OCI-LY3 (cell line): ENCODE measurements at regions not wholly inside any gene's neighbourhood (a gene's known extent, or its start where the extent isn't known, plus 50 kb on each side); places are given as distances from the start of the nearest gene placed in this dataset.

ENCODE experiments used
- H2AFZ ChIP-seq: fragments of 200-600, 300-600 bp; shearing (Covaris generic); 2 replicates; pipeline ENCODE4 v1.6.0; 2014; ENCODE audit warnings: antibody characterized with exemption, low read depth, low read length
- H3K27ac ChIP-seq: fragments of 200-600, 300-600 bp; sonication (generic); 2 replicates; pipeline ENCODE4 v1.5.1; 2014; ENCODE audit warnings: mild to moderate bottlenecking, low read length, moderate library complexity, mixed read lengths
- H3K27me3 ChIP-seq: fragments of 200-600, 300-600 bp; sonication (generic); 2 replicates; pipeline ENCODE4 v1.6.1; 2014; ENCODE audit warnings: low read depth, low read length, mixed read lengths
- H3K36me3 ChIP-seq: fragments of 200-600, 300-600 bp; sonication (generic); replicated peaks from 2 replicates; pipeline ENCODE3; 2014; ENCODE audit warnings: low read depth, low read length, mixed read lengths
- H3K4me1 ChIP-seq: fragments of 300-600, 200-600 bp; sonication (generic); 2 replicates; pipeline ENCODE4 v1.6.1; 2014; ENCODE audit warnings: low read length, mixed read lengths
- H3K4me2 ChIP-seq: fragments of 200-600, 300-600 bp; sonication (generic); 2 replicates; pipeline ENCODE4 v1.6.1; 2014; ENCODE audit warnings: low read length, mixed read lengths
- H3K4me3 ChIP-seq: fragments of 300-600, 200-600 bp; sonication (generic); 2 replicates; pipeline ENCODE4 v1.5.1; 2014; ENCODE audit warnings: antibody characterized with exemption, mild to moderate bottlenecking, low read length, moderate library complexity
- H3K79me2 ChIP-seq: fragments of 300-600, 200-600 bp; shearing (Covaris generic); 2 replicates; pipeline ENCODE4 v1.6.1; 2014; ENCODE audit warnings: mild to moderate bottlenecking, low read length, mixed read lengths
- H3K9ac ChIP-seq: fragments of 300-600, 200-600 bp; shearing (Covaris generic); 2 replicates; pipeline ENCODE4 v1.6.0; 2014; ENCODE audit warnings: mild to moderate bottlenecking, low read length, moderate library complexity
- H3K9me3 ChIP-seq: fragments of 200-600, 300-600 bp; shearing (Covaris generic); 2 replicates; pipeline ENCODE4 v1.6.1; 2014; ENCODE audit warnings: low read length, mixed read lengths; ENCODE audit not compliant: insufficient read depth
- H4K20me1 ChIP-seq: fragments of 200-600, 300-600 bp; sonication (generic); 2 replicates; pipeline ENCODE4 v1.6.1; 2016; ENCODE audit warnings: low read length, mixed read lengths; ENCODE audit not compliant: insufficient read depth
- CTCF ChIP-seq: fragments of 200-600, 300-600 bp; sonication (generic); IDR thresholded peaks from 2 replicates; pipeline ENCODE4 v1.5.1; 2014; ENCODE audit warnings: antibody characterized with exemption, low read length, low read depth
- EZH2phosphoT487 ChIP-seq: fragments of 200-600 bp; shearing (Covaris generic); IDR thresholded peaks from 2 replicates; pipeline ENCODE4 v1.6.1; 2018; ENCODE audit warnings: antibody characterized with exemption, mixed run types, low read depth

DNA sequence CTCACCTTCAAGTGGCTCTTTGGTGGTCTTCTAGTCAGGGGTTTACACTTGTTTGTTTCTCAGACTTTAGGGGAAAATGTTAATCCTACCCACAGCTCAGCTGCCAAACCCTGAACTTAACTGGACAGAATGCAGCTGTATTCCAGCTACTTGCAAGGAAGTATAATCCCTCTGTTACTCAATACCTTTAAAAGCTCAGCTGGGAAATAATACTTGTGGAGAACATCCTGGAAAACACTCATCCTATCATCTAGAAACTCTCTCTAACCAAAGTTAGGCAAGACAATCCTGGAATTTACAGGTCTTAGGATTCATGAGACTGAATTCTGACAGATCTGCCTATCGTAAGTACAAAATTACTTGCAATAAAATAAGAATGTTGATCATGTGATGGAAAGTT is 404.1 kb downstream of the ADAMTS20 start:
- no peaks in the 10 kb centered on the region for H3K36me3 ChIP-seq
- no peaks in the 10 kb centered on the region for H4K20me1 ChIP-seq
- no peak overlapping the region for H3K4me2 ChIP-seq
- TF ChIP-seq EZH2phosphoT487 (no peak), CTCF (no peak)
- H3K4me3 ChIP-seq, result no peak overlapping the region
- no peaks in the 10 kb centered on the region for H3K9me3 ChIP-seq
- no peaks in the 10 kb centered on the region for H3K27me3 ChIP-seq
- no peaks in the 10 kb centered on the region for H3K4me1 ChIP-seq
- H2AFZ ChIP-seq, result no peak overlapping the region
- H3K27ac ChIP-seq, result no peak overlapping the region
- no peaks in the 10 kb centered on the region for H3K79me2 ChIP-seq
- no peak overlapping the region for H3K9ac ChIP-seq

DNA sequence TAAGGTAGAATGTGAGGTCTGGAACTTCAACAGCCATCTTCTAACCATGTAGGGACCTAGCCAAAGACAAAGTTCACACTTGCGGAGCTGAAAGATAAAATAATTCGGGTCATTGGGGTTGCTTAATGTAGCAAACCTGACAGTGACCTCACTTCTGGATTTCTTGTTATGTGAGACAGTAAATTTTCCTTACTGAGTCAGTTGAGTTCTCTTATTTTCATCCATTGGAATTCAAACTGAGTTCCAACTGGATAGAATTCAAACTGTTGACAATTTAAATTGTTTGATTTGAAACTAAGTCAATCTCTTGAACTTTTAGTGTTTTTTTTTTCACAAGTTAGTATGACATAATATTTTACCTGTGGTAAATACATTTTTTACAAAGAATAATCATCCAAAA is 406.5 kb downstream of the ADAMTS20 start:
- no peak overlapping the region for H3K27ac ChIP-seq
- no peaks in the 10 kb centered on the region for H3K9me3 ChIP-seq
- no peak overlapping the region for H3K9ac ChIP-seq
- H4K20me1 ChIP-seq, result no peaks in the 10 kb centered on the region
- H3K4me2 ChIP-seq, result no peak overlapping the region
- H3K36me3 ChIP-seq, result no peaks in the 10 kb centered on the region
- no peaks in the 10 kb centered on the region for H3K27me3 ChIP-seq
- H3K4me1 ChIP-seq, result no peaks in the 10 kb centered on the region
- H2AFZ ChIP-seq, result no peak overlapping the region
- TF ChIP-seq CTCF (no peak), EZH2phosphoT487 (no peak)
- H3K4me3 ChIP-seq, result no peak overlapping the region
- H3K79me2 ChIP-seq, result no peaks in the 10 kb centered on the region

DNA sequence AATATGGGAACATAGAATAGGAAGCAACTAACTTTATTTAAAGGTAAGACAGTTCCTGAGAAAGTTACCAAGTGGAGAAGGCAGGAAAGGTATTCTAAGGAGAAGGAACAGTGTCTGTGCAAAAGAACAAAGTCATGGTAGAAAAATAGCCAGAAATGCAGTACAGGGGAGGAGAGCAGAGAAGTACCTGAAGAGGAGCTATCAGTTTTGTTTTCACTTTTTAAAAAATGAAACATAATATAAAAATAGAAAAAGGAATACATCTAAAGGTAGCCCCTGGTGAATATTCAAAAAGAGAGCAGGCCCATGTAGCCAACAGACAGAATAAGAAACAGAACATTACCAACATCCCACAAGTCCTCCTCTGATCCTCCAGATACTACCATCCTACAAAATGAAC is 408.7 kb downstream of the ADAMTS20 start:
- no peak overlapping the region for H3K4me2 ChIP-seq

GRCh38 chr12:43132291-43132690 is 419.7 kb downstream of the ADAMTS20 start:
- no peaks in the 10 kb centered on the region for H3K79me2 ChIP-seq
- no peaks in the 10 kb centered on the region for H3K27me3 ChIP-seq
- H2AFZ ChIP-seq, result no peak overlapping the region
- no peak overlapping the region for H3K27ac ChIP-seq
- H3K4me3 ChIP-seq, result no peak overlapping the region
- H3K9ac ChIP-seq, result no peak overlapping the region
- no peaks in the 10 kb centered on the region for H3K9me3 ChIP-seq
- H3K36me3 ChIP-seq, result no peaks in the 10 kb centered on the region
- TF ChIP-seq CTCF, result no peak
- no peaks in the 10 kb centered on the region for H3K4me1 ChIP-seq
- H3K4me2 ChIP-seq, result no peak overlapping the region
- no peaks in the 10 kb centered on the region for H4K20me1 ChIP-seq

More for the DNA sequence above, 408.7 kb downstream of the ADAMTS20 start:
- Histone ChIP-seq H4K20me1 (no peaks in the 10 kb centered on the region), H3K79me2 (no peaks in the 10 kb centered on the region), H3K4me1 (no peaks in the 10 kb centered on the region), H3K27me3 (no peaks in the 10 kb centered on the region), H3K36me3 (no peaks in the 10 kb centered on the region), H3K9me3 (no peaks in the 10 kb centered on the region), H3K9ac (no peak overlapping the region), H3K27ac (no peak overlapping the region), H2AFZ (no peak overlapping the region), H3K4me3 (no peak overlapping the region)
- TF ChIP-seq EZH2phosphoT487 (no peak), CTCF (no peak)
